ENCODE measurements at regions not wholly inside any gene's neighbourhood (a gene's known extent, or its start where the extent isn't known, plus 50 kb on each side); places are given as distances from the start of the nearest gene placed in this dataset.

- Histone ChIP-seq H3K79me2 (ENCODE audit: control insufficient read depth, insufficient read depth, low read length, poor library complexity) (no peaks in the 10 kb centered on the region), H3K9ac (ENCODE audit: low read length) (no peak overlapping the region), H4K12ac (ENCODE audit: low read depth, low read length) (no peak overlapping the region), H3K14ac (ENCODE audit: low read length) (no peak overlapping the region), H2BK5ac (ENCODE audit: low read depth, low read length, poor library complexity) (no peak overlapping the region), H3K23ac (ENCODE audit: low read length) (no peak overlapping the region), H3K4me3 (ENCODE audit: low read depth, low read length) (no peak overlapping the region), H4K91ac (ENCODE audit: low read depth, low read length) (no peak overlapping the region), H2BK12ac (ENCODE audit: low read length) (no peak overlapping the region), H3K27me3 (ENCODE audit: insufficient read depth, low read length) (no peaks in the 10 kb centered on the region), H2AK5ac (ENCODE audit: low read length) (no peak overlapping the region), H3K4me1 (ENCODE audit: control insufficient read depth in 1 of 2, insufficient read depth in 2 of 2, low read length in 2 of 2) (no peaks in the 10 kb centered on the region), H2AFZ (ENCODE audit: insufficient read depth, low read length, poor library complexity) (no peak overlapping the region), H3K79me1 (ENCODE audit: low read length) (no peaks in the 10 kb centered on the region), H2BK120ac (ENCODE audit: insufficient read depth, low read length, poor library complexity) (no peak overlapping the region), H3K18ac (ENCODE audit: low read length) (no peak overlapping the region), H3K4me2 (ENCODE audit: low read length) (no peak overlapping the region), H3K27ac (ENCODE audit: low read depth, low read length) (no peak overlapping the region), H3K36me3 (ENCODE audit: control insufficient read depth in 1 of 2, insufficient read depth in 2 of 2, low read length in 2 of 2) (no peaks in the 10 kb centered on the region), H4K8ac (ENCODE audit: low read depth, low read length) (no peak overlapping the region), H3K9me3 (ENCODE audit: insufficient read depth, low read depth, low read length) (no peaks in the 10 kb centered on the region), H3K4ac (ENCODE audit: low read depth, low read length) (no peak overlapping the region)
- no CpG with 5 or more reads among the region's 1 CpG for WGBS (ENCODE audit: extremely low coverage, insufficient coverage, insufficient read length)
- DNase-seq, result no peak
These were observed 90.0 kb downstream of the TMEM114 start for GRCh38 chr16:8500351-8500750.

GRCh38 chr16:8496364-8496763 lies 93.9 kb downstream of the TMEM114 start:
- Histone ChIP-seq H4K12ac (ENCODE audit: low read depth, low read length) (no peak overlapping the region), H4K91ac (ENCODE audit: low read depth, low read length) (no peak overlapping the region), H3K4ac (ENCODE audit: low read depth, low read length) (no peak overlapping the region), H3K23ac (ENCODE audit: low read length) (no peak overlapping the region), H2BK5ac (ENCODE audit: low read depth, low read length, poor library complexity) (no peak overlapping the region), H3K14ac (ENCODE audit: low read length) (no peak overlapping the region), H2BK120ac (ENCODE audit: insufficient read depth, low read length, poor library complexity) (no peak overlapping the region), H3K4me3 (ENCODE audit: low read depth, low read length) (no peak overlapping the region), H4K8ac (ENCODE audit: low read depth, low read length) (no peak overlapping the region), H2AFZ (ENCODE audit: insufficient read depth, low read length, poor library complexity) (no peak overlapping the region), H3K36me3 (ENCODE audit: control insufficient read depth in 1 of 2, insufficient read depth in 2 of 2, low read length in 2 of 2) (no peaks in the 10 kb centered on the region), H2BK12ac (ENCODE audit: low read length) (no peak overlapping the region), H3K4me1 (ENCODE audit: control insufficient read depth in 1 of 2, insufficient read depth in 2 of 2, low read length in 2 of 2) (no peaks in the 10 kb centered on the region), H3K27ac (ENCODE audit: low read depth, low read length) (no peak overlapping the region), H3K18ac (ENCODE audit: low read length) (no peak overlapping the region), H3K27me3 (ENCODE audit: insufficient read depth, low read length) (no peaks in the 10 kb centered on the region), H3K9me3 (ENCODE audit: insufficient read depth, low read depth, low read length) (no peaks in the 10 kb centered on the region), H2AK5ac (ENCODE audit: low read length) (no peak overlapping the region), H3K79me1 (ENCODE audit: low read length) (no peaks in the 10 kb centered on the region), H3K4me2 (ENCODE audit: low read length) (no peak overlapping the region), H3K79me2 (ENCODE audit: control insufficient read depth, insufficient read depth, low read length, poor library complexity) (no peaks in the 10 kb centered on the region), H3K9ac (ENCODE audit: low read length) (no peak overlapping the region)
- WGBS (ENCODE audit: extremely low coverage, insufficient coverage, insufficient read length), result no CpG with 5 or more reads among the region's 3 CpGs
- DNase-seq, result no peak

- Histone ChIP-seq H3K14ac (ENCODE audit: low read length) (no peak overlapping the region), H3K4me3 (ENCODE audit: low read depth, low read length) (no peak overlapping the region), H4K91ac (ENCODE audit: low read depth, low read length) (no peak overlapping the region), H3K79me2 (ENCODE audit: control insufficient read depth, insufficient read depth, low read length, poor library complexity) (no peaks in the 10 kb centered on the region), H3K79me1 (ENCODE audit: low read length) (no peaks in the 10 kb centered on the region), H3K27ac (ENCODE audit: low read depth, low read length) (no peak overlapping the region), H4K12ac (ENCODE audit: low read depth, low read length) (no peak overlapping the region), H3K9me3 (ENCODE audit: insufficient read depth, low read depth, low read length) (no peaks in the 10 kb centered on the region), H3K27me3 (ENCODE audit: insufficient read depth, low read length) (no peaks in the 10 kb centered on the region), H3K4ac (ENCODE audit: low read depth, low read length) (no peak overlapping the region), H2BK12ac (ENCODE audit: low read length) (no peak overlapping the region), H3K23ac (ENCODE audit: low read length) (no peak overlapping the region), H3K4me2 (ENCODE audit: low read length) (no peak overlapping the region), H2BK5ac (ENCODE audit: low read depth, low read length, poor library complexity) (no peak overlapping the region), H3K18ac (ENCODE audit: low read length) (no peak overlapping the region), H3K9ac (ENCODE audit: low read length) (no peak overlapping the region), H2AK5ac (ENCODE audit: low read length) (no peak overlapping the region), H3K36me3 (ENCODE audit: control insufficient read depth in 1 of 2, insufficient read depth in 2 of 2, low read length in 2 of 2) (no peaks in the 10 kb centered on the region), H2AFZ (ENCODE audit: insufficient read depth, low read length, poor library complexity) (no peak overlapping the region), H4K8ac (ENCODE audit: low read depth, low read length) (no peak overlapping the region), H2BK120ac (ENCODE audit: insufficient read depth, low read length, poor library complexity) (no peak overlapping the region), H3K4me1 (ENCODE audit: control insufficient read depth in 1 of 2, insufficient read depth in 2 of 2, low read length in 2 of 2) (no peaks in the 10 kb centered on the region)
- WGBS (ENCODE audit: extremely low coverage, insufficient coverage, insufficient read length), result no CpG with 5 or more reads among the region's 1 CpG
- DNase-seq, result no peak
These were observed 96.3 kb downstream of the TMEM114 start for GRCh38 chr16:8493972-8494371.

- Histone ChIP-seq H3K4me3 (ENCODE audit: low read depth, low read length) (no peak overlapping the region), H2AFZ (ENCODE audit: insufficient read depth, low read length, poor library complexity) (no peak overlapping the region), H2AK5ac (ENCODE audit: low read length) (no peak overlapping the region), H4K12ac (ENCODE audit: low read depth, low read length) (no peak overlapping the region), H3K4me1 (ENCODE audit: control insufficient read depth in 1 of 2, insufficient read depth in 2 of 2, low read length in 2 of 2) (no peaks in the 10 kb centered on the region), H4K91ac (ENCODE audit: low read depth, low read length) (no peak overlapping the region), H3K9ac (ENCODE audit: low read length) (no peak overlapping the region), H3K79me1 (ENCODE audit: low read length) (no peaks in the 10 kb centered on the region), H2BK5ac (ENCODE audit: low read depth, low read length, poor library complexity) (no peak overlapping the region), H3K79me2 (ENCODE audit: control insufficient read depth, insufficient read depth, low read length, poor library complexity) (no peaks in the 10 kb centered on the region), H3K14ac (ENCODE audit: low read length) (no peak overlapping the region), H2BK12ac (ENCODE audit: low read length) (no peak overlapping the region), H2BK120ac (ENCODE audit: insufficient read depth, low read length, poor library complexity) (no peak overlapping the region), H3K9me3 (ENCODE audit: insufficient read depth, low read depth, low read length) (peaks cover 1% of the 10 kb centered on the region), H3K4ac (ENCODE audit: low read depth, low read length) (no peak overlapping the region), H4K8ac (ENCODE audit: low read depth, low read length) (no peak overlapping the region), H3K36me3 (ENCODE audit: control insufficient read depth in 1 of 2, insufficient read depth in 2 of 2, low read length in 2 of 2) (no peaks in the 10 kb centered on the region), H3K18ac (ENCODE audit: low read length) (no peak overlapping the region), H3K27ac (ENCODE audit: low read depth, low read length) (no peak overlapping the region), H3K27me3 (ENCODE audit: insufficient read depth, low read length) (no peaks in the 10 kb centered on the region), H3K23ac (ENCODE audit: low read length) (no peak overlapping the region), H3K4me2 (ENCODE audit: low read length) (no peak overlapping the region)
- no peak for DNase-seq
These were observed 97.6 kb downstream of the TMEM114 start for GRCh38 chr16:8492690-8493089.

Data from trophoblast cell (in vitro differentiated cells and primary cell).